ENCODE measurements at regions not wholly inside any gene's neighbourhood (a gene's known extent, or its start where the extent isn't known, plus 50 kb on each side); places are given as distances from the start of the nearest gene placed in this dataset.

GRCh38 chr17:69900101-69900500 is 174.9 kb upstream of the KCNJ16 start:
- TF ChIP-seq CTCF (IDR thresholded peaks at IDR 0.05) = no peak
- TF ChIP-seq POLR2A (IDR thresholded peaks at IDR 0.05) = no peak

Measured in breast epithelium (tissue), 3 donors.